ENCODE measurements at regions not wholly inside any gene's neighbourhood (a gene's known extent, or its start where the extent isn't known, plus 50 kb on each side); places are given as distances from the start of the nearest gene placed in this dataset.

GRCh38 chr5:2220741-2221140, 338.0 kb upstream of the IRX4 start:
- DNase-seq = no peak

DNA sequence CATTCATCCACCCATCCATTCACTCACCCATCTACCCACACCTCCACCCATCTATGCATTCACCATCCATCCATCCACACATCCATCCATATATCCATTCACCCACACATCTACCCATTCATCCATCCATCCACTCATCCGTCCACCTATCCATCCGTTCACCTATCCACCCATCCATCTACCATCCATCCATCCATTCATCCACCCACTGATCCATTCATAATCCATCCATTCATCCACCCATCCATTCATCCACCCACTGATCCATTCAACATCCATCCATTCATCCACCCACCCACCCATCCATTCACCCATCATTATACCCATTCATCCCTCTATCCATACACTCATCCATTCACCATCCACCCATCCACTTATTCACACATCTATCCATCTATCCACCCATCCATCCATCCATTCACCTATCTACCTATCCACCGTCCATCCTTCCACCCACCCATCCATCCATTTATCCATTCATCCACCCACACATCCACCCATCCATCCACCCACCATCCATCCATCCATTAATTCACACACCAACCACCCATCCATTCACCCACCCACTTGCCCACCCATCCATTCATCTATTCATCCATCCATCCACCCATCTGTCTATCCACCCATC, 336.5 kb upstream of the IRX4 start:
- DNase-seq = no peak

DNA sequence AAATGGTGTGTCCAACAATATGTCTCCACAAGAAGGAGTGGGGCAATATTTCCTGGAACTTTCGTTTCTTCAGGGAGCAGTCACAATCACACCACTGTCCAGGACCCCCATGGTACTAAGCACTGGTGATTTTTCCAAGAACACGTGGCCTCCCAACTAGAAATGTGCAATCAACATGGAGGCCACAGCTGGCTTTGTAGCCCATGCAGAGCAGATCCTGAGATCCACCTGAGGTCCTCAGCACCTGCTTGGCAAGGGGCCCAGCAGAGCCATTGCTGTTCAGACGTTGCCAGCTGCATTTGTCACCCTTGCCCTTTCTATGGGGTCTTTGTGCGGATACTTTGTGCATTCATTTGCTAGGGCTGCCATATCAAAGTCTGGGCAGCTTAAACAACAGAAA, 334.5 kb upstream of the IRX4 start:
- DNase-seq = no peak

GRCh38 chr5:2214910-2215590, 332.3 kb upstream of the IRX4 start:
- DNase-seq = no peak

DNA sequence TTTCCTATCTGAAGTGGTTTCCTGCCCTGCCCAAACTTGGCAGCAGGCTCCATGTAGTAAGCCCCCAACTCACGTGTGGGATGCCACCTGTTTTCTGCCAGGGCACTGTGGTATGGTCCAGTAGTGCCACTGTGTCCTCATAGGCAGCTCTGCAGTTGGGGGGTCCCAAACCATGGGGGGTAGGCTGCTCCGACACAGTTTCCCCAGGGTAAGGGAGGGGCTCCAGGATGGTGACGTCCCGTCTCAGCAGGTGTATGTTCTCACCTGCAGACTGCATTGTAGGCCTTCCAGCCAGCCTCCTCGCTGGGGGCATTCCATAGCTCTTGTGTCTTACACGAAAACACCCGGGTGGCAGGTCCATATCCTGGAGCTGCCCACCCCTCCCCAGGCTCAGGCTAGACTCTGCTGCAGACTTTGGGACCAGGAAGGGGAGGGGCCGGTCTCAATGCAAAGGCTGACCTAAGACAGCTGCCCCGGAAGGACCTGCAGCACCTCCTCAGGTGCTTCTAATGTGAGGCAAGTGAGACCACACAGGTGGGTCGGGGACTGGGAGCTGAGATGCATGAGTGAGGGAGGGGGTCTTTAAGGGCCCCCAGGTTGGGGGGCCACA, 330.5 kb upstream of the IRX4 start:
- DNase-seq = no peak

DNA sequence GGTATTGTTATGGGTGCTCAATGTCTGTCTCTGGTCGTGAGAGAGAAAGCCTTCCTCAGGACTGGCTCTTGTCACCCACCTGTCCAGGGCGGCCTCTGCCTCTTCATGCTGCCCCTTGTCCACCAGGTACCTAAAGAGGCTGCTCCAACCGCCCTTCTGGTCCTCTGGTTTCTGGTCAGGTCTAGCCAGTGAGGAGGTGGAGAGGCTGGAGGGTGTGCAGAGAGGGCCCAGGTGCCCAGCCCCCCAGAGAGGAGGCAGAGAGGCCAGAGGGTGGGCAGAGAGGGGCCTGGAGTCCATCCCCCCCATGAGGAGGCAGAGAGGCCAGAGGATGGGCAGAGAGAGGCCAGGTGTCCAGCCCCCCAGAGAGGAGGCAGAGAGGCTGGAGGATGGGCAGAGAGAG, 329.8 kb upstream of the IRX4 start:
- no peak for DNase-seq

GRCh38 chr5:2208239-2208544, 325.5 kb upstream of the IRX4 start:
- no peak for DNase-seq

DNA sequence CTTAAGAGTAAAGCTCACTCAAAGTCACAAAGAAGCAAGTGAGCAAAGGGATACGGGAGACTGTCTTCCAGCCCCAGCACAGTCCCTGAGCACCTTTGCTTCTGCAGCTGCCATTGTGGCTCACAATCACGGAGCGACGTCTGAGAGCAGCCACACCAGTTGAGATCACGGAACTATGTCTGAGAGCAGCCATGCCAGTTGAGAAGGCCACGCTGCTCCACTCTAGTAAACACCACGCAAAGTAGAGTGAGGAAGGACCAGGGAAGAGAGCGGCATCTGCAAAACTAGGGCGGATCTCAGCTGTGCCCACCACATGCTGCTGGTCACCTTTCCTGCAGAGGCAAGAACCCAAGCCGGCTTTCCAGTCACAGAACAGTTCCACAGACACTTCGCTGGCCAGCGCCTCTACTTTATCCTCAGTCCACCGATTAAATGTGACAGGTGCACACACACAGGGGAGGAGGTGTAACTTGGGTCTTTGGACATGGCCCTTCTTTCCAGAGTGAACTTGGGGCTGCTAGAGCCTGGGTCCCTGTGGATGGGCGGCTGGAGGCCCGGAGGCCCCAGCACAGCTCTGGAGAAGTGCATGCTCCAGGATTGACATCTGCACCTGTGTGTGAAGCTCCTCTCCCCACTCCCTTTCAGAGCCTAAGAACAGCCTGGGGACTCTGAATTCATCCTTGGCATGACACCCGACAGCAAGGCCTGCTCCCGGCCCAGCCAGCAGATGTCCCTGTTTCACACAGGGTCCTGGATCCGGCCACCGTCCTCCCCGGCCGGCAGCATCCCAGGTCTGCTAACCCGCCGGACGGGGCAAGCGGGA, 324.9 kb upstream of the IRX4 start:
- DNase-seq = no peak

GRCh38 chr5:2207109-2207399, 324.3 kb upstream of the IRX4 start:
- DNase-seq = no peak

- no peak for DNase-seq
Measured at GRCh38 chr5:2206293-2207108, 323.8 kb upstream of the IRX4 start.

GRCh38 chr5:2205596-2206226, 323.0 kb upstream of the IRX4 start:
- DNase-seq = no peak

GRCh38 chr5:2205185-2205585, 322.5 kb upstream of the IRX4 start:
- no peak for DNase-seq

- no peak for DNase-seq
Measured at GRCh38 chr5:2204366-2205184, 321.9 kb upstream of the IRX4 start.

DNA sequence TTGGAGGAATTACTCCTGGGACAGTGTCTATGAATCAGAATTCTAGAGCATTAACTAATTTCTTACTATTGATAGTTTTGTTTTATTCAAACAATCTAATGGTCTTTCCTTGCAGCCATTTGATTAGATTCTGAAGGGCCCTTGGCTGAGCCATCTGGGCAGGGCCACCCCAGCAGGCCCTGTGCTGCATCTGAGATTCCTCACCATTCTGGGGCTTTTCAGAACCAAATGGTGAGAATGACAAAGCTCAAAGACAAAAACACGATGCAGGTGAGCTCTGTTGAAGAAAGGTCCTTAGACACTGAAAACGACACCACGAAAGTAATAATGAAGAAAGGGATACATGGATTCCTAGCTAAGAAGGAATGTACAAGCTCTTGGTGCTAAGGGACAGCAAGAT, 321.0 kb upstream of the IRX4 start:
- DNase-seq = no peak

GRCh38 chr5:2201832-2202231, 319.1 kb upstream of the IRX4 start:
- no peak for DNase-seq

DNA sequence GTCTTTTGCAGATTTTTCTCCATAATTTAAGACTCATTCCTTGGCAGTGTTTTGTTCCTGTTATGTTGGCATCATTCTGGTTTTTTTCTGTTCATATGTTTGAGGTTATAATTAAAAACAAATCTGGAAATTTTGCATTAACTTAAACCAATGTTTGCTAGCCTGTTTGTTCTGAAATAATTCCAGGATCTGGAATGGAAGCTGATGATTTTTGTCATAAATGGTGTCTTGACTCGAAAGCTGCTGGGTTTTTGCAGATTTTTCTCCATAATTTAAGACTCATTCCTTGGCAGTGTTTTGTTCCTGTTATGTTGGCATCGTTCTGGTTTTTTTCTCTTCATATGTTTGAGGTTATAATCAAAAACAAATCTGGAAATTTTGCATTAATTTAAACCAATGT, 318.7 kb upstream of the IRX4 start:
- no peak for DNase-seq

DNA sequence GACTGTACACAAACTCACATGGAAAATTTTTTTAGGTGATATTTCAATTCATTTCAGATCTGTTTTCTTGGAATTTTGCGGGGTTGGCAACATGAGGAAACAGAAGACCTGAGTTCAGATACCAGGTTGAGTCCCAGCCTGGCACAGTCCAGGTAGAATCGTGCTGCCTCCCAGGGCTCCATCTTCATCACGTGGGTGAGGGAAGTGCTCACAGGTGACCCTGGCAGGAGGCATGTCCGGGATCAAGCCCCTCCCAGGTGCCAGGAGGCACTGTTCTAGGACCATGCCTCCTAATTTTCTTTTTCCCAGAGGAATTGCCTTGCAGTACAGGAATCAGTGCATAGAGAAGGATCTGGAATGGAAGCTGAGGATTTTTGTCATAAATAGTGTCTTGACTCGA, 318.3 kb upstream of the IRX4 start:
- no peak for DNase-seq

GRCh38 chr5:2200261-2200950, 317.7 kb upstream of the IRX4 start:
- no peak for DNase-seq

DNA sequence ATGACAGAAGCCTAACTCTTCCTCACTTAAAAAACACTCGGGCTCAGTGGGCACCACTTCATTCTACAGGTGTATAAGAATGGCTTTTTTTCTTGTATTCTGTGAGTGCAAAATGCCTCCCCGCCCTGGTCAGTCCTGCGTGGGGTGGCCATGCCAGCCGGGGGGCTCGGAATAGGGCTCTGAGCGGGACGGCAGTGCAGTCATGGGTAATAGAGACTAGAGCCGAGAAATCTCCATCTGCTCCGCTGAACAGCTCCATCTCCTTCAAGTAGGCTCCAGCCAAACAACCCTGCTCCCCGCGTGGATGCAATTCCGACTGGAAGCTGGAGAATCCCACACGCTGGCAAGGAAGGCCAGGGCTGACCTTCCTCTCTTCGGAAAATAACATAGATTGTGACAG, 317.0 kb upstream of the IRX4 start:
- no peak for DNase-seq

DNA sequence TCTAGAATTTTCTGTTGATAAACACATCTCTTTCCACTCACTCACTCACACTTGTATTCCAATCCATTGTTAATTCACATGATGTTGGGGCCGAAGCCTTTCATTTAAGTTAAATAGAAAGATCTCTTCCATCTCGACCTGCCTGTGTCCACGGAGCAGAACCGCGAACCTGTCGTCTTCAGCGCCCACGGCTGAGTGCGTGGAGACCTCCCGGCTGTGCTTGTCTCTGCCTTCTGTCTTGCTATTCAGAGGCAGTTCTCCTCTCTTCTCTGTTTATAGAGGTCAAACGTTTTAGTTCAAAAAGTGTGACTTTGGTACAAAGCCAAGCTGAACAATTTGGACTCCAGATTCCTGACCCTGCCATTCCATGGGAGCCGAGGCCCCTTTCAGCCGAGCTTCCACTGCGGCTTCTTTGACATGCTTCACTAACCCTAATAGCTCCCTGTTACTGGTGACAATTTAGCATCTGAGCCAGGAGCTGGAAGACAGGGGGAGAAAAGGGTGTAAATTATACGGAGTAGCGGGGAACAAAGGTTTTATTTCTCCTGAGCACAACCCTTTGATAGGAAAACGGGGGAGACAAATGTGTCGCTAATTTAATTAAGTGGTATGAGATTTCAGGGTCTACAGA, 314.4 kb upstream of the IRX4 start:
- DNase-seq = no peak

- DNase-seq = no peak
Measured at GRCh38 chr5:2196416-2196815, 313.7 kb upstream of the IRX4 start.

Measured in activated CD4-positive, CD25-positive, alpha-beta regulatory T cell treated with anti-CD3 and anti-CD28 coated beads, Interleukin-2, amount 50 U/mL, for 72 hours (primary cell).